T-helper 17 cell (primary cell): ENCODE measurements at regions not wholly inside any gene's neighbourhood (a gene's known extent, or its start where the extent isn't known, plus 50 kb on each side); places are given as distances from the start of the nearest gene placed in this dataset.

Source experiments
- ATAC-seq: fragments of 150-1000 bp; cut with Tn5 transposase; 2 replicates; pipeline ENCODE4 v1.10.0; 2021; ENCODE audit warnings: mild to moderate bottlenecking, moderate library complexity
- DNase-seq, 3 donors: peaks; one replicate each; pipeline versions ENCODE4 v3.0.0 to v3.0.0-alpha.2; 2020 to 2021
- H3K9me3 ChIP-seq: one replicate; pipeline ENCODE4 v1.7.0; 2013; ENCODE audit warnings: low read length, mild to moderate bottlenecking; ENCODE audit not compliant: control insufficient read depth, poor library complexity, severe bottlenecking
- H3K27ac Mint-ChIP-seq: one replicate; pipeline ENCODE4 v1.8.0; 2022; ENCODE audit warnings: mild to moderate bottlenecking, moderate library complexity, mixed read lengths
- H3K27me3 Mint-ChIP-seq: one replicate; pipeline ENCODE4 v1.8.0; 2022; ENCODE audit warnings: mixed read lengths
- H3K36me3 Mint-ChIP-seq: one replicate; pipeline ENCODE4 v1.8.0; 2022; ENCODE audit warnings: low read depth, mixed read lengths
- H3K4me1 Mint-ChIP-seq: one replicate; pipeline ENCODE4 v1.8.0; 2022; ENCODE audit warnings: mild to moderate bottlenecking, mixed read lengths
- H3K4me3 Mint-ChIP-seq: one replicate; pipeline ENCODE4 v1.8.0; 2022; ENCODE audit warnings: mild to moderate bottlenecking, moderate library complexity, mixed read lengths

GRCh38 chr18:28963481-28963880 lies 786.6 kb upstream of the CDH2 start:
- Mint-ChIP-seq H3K36me3 (no peaks in the 10 kb centered on the region), H3K4me3 (no peak overlapping the region), H3K27ac (no peak overlapping the region), H3K27me3 (no peaks in the 10 kb centered on the region), H3K4me1 (no peaks in the 10 kb centered on the region)
- ATAC-seq = no peak
- no peak for DNase-seq
- H3K9me3 ChIP-seq = no peaks in the 10 kb centered on the region

DNA sequence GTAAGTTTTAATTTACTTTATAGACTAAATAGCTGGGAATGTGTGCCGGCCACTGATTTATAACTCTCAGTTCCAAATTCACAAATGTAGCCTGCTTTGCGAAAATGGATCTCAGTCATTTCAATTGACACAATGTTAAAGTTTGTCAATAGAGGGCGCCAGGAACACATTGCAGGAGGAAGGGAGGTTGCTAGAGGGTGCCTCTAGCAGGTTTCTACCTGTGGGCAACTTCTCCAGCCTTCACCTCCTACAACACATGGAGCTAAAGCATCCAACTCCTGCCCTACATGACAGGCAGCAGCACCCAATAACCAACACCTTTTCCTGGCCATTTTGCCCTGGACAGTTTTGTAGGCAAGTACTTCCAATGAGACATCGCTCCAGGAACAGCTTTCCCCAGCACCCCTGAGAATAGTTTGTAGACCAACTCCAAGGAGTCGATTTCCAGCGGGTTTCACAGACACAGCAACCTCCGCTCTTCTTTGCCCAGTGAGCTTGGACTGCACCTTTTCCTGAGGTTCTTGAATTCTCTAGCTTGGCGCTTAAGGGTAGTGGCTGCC lies 784.8 kb upstream of the CDH2 start:
- DNase-seq (no peak), ATAC-seq (no peak)
- no peaks in the 10 kb centered on the region for H3K27me3 Mint-ChIP-seq
- H3K27ac Mint-ChIP-seq = no peak overlapping the region
- no peaks in the 10 kb centered on the region for H3K36me3 Mint-ChIP-seq
- H3K4me3 Mint-ChIP-seq = no peak overlapping the region
- no peaks in the 10 kb centered on the region for H3K9me3 ChIP-seq
- no peaks in the 10 kb centered on the region for H3K4me1 Mint-ChIP-seq

- ATAC-seq (no peak), DNase-seq (no peak)
- H3K9me3 ChIP-seq = no peaks in the 10 kb centered on the region
- no peaks in the 10 kb centered on the region for H3K27me3 Mint-ChIP-seq
- no peak overlapping the region for H3K4me3 Mint-ChIP-seq
- H3K36me3 Mint-ChIP-seq = no peaks in the 10 kb centered on the region
- no peaks in the 10 kb centered on the region for H3K4me1 Mint-ChIP-seq
- H3K27ac Mint-ChIP-seq = no peak overlapping the region
Measured at GRCh38 chr18:28960146-28960545, 783.2 kb upstream of the CDH2 start.

DNA sequence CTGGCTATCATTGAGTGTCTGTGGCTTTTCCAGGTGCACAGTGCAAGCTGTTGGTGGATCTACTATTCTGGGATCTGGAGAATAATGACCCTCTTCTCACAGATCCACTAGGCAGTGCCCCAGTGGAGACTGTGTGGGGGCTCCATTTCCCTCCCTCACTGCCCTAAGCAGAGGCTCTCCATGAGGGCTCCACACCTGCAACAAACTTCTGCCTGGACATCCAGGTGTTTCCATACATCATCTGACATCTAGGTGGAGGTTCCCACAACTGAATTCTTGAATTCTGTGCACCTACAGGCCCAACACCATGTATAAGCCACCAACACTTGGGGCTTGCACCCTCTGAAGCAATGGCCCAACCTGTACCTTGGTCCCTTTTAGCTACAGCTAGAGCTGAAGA lies 775.4 kb upstream of the CDH2 start:
- Mint-ChIP-seq H3K27me3 (no peaks in the 10 kb centered on the region), H3K36me3 (no peaks in the 10 kb centered on the region), H3K27ac (no peak overlapping the region), H3K4me3 (no peak overlapping the region), H3K4me1 (no peaks in the 10 kb centered on the region)
- no peaks in the 10 kb centered on the region for H3K9me3 ChIP-seq
- DNase-seq (no peak), ATAC-seq (no peak)

- Mint-ChIP-seq H3K36me3 (no peaks in the 10 kb centered on the region), H3K27me3 (no peaks in the 10 kb centered on the region), H3K4me1 (no peaks in the 10 kb centered on the region), H3K27ac (no peak overlapping the region), H3K4me3 (no peak overlapping the region)
- DNase-seq (no peak), ATAC-seq (no peak)
- H3K9me3 ChIP-seq = no peaks in the 10 kb centered on the region
Measured at GRCh38 chr18:28947900-28948299, 771.0 kb upstream of the CDH2 start.

DNA sequence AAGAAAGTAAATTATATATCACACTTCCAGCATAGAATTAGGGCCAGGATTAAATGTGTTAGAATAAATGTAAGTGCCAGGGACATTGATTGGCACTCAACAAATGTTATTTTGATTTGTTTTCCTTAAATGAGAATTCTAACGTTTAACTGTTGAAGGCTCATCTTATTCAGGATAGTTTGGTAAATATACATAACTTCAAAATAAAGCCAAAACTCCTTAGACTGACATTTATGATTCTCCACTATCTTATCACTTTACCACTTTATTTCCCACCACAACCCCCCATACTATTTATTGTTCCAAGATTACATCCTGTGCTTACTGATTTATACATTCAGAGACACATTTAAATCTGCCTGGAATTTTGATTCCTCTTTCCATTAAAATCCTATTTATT lies 769.5 kb upstream of the CDH2 start:
- H3K36me3 Mint-ChIP-seq = no peaks in the 10 kb centered on the region
- H3K27me3 Mint-ChIP-seq = no peaks in the 10 kb centered on the region
- ATAC-seq (no peak), DNase-seq (no peak)
- H3K27ac Mint-ChIP-seq = no peak overlapping the region
- H3K4me3 Mint-ChIP-seq = no peak overlapping the region
- no peaks in the 10 kb centered on the region for H3K4me1 Mint-ChIP-seq
- no peaks in the 10 kb centered on the region for H3K9me3 ChIP-seq

- ATAC-seq (no peak), DNase-seq (no peak)
- H3K27ac Mint-ChIP-seq = no peak overlapping the region
Measured at GRCh38 chr18:28922936-28923335, 746.0 kb upstream of the CDH2 start.

GRCh38 chr18:28916456-28916855 lies 739.5 kb upstream of the CDH2 start:
- Mint-ChIP-seq H3K4me1 (no peaks in the 10 kb centered on the region), H3K36me3 (no peaks in the 10 kb centered on the region), H3K27me3 (no peaks in the 10 kb centered on the region), H3K27ac (no peak overlapping the region), H3K4me3 (no peak overlapping the region)
- no peaks in the 10 kb centered on the region for H3K9me3 ChIP-seq
- DNase-seq (no peak), ATAC-seq (no peak)

More at GRCh38 chr18:28922936-28923335, 746.0 kb upstream of the CDH2 start:
- no peak overlapping the region for H3K4me3 Mint-ChIP-seq
- H3K27me3 Mint-ChIP-seq = no peaks in the 10 kb centered on the region
- no peaks in the 10 kb centered on the region for H3K9me3 ChIP-seq
- no peaks in the 10 kb centered on the region for H3K36me3 Mint-ChIP-seq
- no peaks in the 10 kb centered on the region for H3K4me1 Mint-ChIP-seq

GRCh38 chr18:28905509-28905908 lies 728.6 kb upstream of the CDH2 start:
- no peak overlapping the region for H3K4me3 Mint-ChIP-seq
- no peaks in the 10 kb centered on the region for H3K4me1 Mint-ChIP-seq
- no peak for ATAC-seq
- no peaks in the 10 kb centered on the region for H3K27me3 Mint-ChIP-seq
- H3K36me3 Mint-ChIP-seq = no peaks in the 10 kb centered on the region
- H3K27ac Mint-ChIP-seq = no peak overlapping the region
- DNase-seq = no peak
- no peaks in the 10 kb centered on the region for H3K9me3 ChIP-seq

- Mint-ChIP-seq H3K4me1 (no peaks in the 10 kb centered on the region), H3K4me3 (no peak overlapping the region), H3K27ac (no peak overlapping the region), H3K36me3 (no peaks in the 10 kb centered on the region), H3K27me3 (no peaks in the 10 kb centered on the region)
- no peak for ATAC-seq
- no peak for DNase-seq
- H3K9me3 ChIP-seq = no peaks in the 10 kb centered on the region
Measured at GRCh38 chr18:28904789-28905364, 727.9 kb upstream of the CDH2 start.

DNA sequence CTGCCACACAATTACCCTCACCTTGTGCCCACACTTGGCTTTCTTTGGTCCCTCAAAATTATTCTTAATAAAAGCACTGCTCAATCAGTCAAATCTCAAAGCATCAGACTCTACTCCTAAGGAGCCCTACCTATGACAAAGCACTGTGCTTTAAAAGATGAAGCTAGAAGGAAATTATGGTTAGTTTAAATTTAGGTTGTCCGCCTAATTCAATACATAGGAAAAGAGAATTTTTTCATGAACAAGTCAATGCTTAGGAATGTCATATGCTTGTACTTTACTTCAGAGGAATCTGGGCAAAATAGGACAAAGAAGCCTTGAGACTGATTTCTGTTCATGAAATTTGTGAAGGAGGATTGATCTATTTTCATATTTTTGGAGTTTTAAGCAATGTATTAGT lies 726.4 kb upstream of the CDH2 start:
- no peak for ATAC-seq
- H3K27me3 Mint-ChIP-seq = no peaks in the 10 kb centered on the region
- H3K27ac Mint-ChIP-seq = no peak overlapping the region
- DNase-seq = no peak
- no peaks in the 10 kb centered on the region for H3K9me3 ChIP-seq
- H3K4me1 Mint-ChIP-seq = no peaks in the 10 kb centered on the region
- no peaks in the 10 kb centered on the region for H3K36me3 Mint-ChIP-seq
- no peak overlapping the region for H3K4me3 Mint-ChIP-seq

- no peak for ATAC-seq
- DNase-seq = no peak
- no peaks in the 10 kb centered on the region for H3K4me1 Mint-ChIP-seq
Measured at GRCh38 chr18:28890791-28891190, 713.9 kb upstream of the CDH2 start.

GRCh38 chr18:28884304-28884703 lies 707.4 kb upstream of the CDH2 start:
- Mint-ChIP-seq H3K4me1 (no peaks in the 10 kb centered on the region), H3K36me3 (no peaks in the 10 kb centered on the region), H3K4me3 (no peak overlapping the region), H3K27me3 (no peaks in the 10 kb centered on the region), H3K27ac (no peak overlapping the region)
- no peaks in the 10 kb centered on the region for H3K9me3 ChIP-seq
- no peak for ATAC-seq
- no peak for DNase-seq

More at GRCh38 chr18:28890791-28891190, 713.9 kb upstream of the CDH2 start:
- H3K9me3 ChIP-seq = no peaks in the 10 kb centered on the region
- Mint-ChIP-seq H3K36me3 (no peaks in the 10 kb centered on the region), H3K4me3 (no peak overlapping the region), H3K27ac (no peak overlapping the region), H3K27me3 (no peaks in the 10 kb centered on the region)

- Mint-ChIP-seq H3K4me1 (no peaks in the 10 kb centered on the region), H3K4me3 (no peak overlapping the region), H3K36me3 (no peaks in the 10 kb centered on the region), H3K27ac (no peak overlapping the region), H3K27me3 (no peaks in the 10 kb centered on the region)
- no peaks in the 10 kb centered on the region for H3K9me3 ChIP-seq
- no peak for ATAC-seq
- DNase-seq = no peak
Measured at GRCh38 chr18:28880856-28881255, 703.9 kb upstream of the CDH2 start.
